ENCODE measurements at regions not wholly inside any gene's neighbourhood (a gene's known extent, or its start where the extent isn't known, plus 50 kb on each side); places are given as distances from the start of the nearest gene placed in this dataset.

- DNase-seq: no peak
Observed at GRCh38 chr9:90948156-90948555, 146.5 kb downstream of the SYK start.

GRCh38 chr9:90950600-90950999, 149.0 kb downstream of the SYK start:
- DNase-seq: no peak

- DNase-seq: no peak
Observed at GRCh38 chr9:90953200-90953599, 151.6 kb downstream of the SYK start.

DNA sequence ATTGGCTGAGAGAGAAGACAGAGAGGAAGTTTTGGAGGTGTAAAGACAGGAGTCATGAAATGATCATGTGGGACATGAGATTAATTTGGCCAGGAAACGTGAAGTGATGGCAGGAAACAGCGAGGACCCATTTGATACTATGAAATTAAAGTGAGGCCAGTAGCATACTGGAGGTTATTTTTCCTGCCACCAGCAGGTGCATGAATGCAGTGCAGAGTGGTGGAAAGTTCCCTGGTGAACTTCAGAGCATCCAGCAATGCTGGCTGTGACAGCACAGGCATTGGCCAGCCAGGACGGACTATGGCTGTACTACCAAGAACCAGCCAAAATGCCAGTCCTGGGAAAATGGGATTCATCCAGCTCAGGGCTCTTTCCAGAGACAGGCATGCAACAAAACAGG, 152.2 kb downstream of the SYK start:
- no peak for DNase-seq

- DNase-seq: no peak
Observed at GRCh38 chr9:90956026-90956810, 154.6 kb downstream of the SYK start.

- DNase-seq: no peak
Observed at GRCh38 chr9:90958328-90958727, 156.7 kb downstream of the SYK start.

GRCh38 chr9:90960941-90961340, 159.3 kb downstream of the SYK start:
- no peak for DNase-seq

- no peak for DNase-seq
Observed at GRCh38 chr9:90961375-90961774, 159.8 kb downstream of the SYK start.

DNA sequence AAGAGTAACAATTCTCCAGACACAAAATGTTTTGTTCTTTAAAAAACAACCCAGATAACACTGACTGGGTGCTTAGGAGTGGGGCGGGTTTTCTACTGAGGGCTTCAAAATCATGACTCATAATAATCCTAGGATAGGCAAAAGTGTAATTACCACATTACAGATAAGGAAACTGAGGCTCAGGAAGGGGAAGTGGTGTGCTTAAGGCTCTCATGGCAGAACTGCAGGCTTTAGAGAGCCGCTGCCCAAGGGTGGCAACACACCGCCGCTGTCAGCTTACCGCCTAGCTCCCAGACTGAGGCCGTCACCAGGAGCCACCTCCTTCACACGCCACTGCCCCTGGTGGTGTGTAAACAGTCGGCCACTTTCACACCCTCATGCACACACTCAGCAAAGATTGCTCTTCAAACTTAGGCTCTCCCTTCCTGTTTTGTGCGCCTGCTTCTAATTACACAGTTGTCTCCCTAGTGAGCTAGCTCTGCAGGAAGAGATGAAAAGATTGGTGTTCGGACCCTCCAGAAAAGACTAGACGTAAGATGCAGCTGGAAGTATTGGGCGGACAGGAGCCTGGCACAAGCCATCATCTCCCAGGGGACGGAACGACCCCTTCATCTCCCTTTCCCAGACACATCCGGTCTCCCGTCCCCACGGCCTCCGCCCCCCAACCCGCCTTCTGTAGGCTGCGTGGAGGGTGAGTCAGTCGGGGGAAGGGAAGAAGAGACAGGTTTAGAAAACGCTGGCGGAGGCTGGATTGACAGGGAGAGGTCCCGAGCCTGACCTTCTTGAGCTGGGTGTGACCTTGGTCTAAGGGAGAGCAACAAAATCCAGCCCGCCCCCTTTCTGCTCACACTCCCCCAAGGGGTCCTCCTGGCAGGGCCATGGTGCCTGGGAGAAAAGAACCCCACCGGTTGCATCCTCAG, 162.7 kb downstream of the SYK start:
- DNase-seq: no peak

GRCh38 chr9:90965226-90966030, 163.8 kb downstream of the SYK start:
- DNase-seq: no peak

DNA sequence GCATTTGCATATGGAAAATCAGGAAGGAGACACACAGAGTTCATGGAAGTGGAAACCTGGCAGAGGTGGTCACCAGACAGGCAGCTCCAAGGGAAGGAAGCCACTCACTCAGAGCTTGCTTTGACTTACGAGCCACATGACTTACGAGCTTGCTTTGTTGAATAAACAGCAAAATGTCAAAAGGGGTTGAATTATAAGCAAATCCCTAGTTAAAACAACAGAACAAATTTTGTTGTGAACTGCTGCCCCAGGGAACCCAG, 164.3 kb downstream of the SYK start:
- DNase-seq: no peak

DNA sequence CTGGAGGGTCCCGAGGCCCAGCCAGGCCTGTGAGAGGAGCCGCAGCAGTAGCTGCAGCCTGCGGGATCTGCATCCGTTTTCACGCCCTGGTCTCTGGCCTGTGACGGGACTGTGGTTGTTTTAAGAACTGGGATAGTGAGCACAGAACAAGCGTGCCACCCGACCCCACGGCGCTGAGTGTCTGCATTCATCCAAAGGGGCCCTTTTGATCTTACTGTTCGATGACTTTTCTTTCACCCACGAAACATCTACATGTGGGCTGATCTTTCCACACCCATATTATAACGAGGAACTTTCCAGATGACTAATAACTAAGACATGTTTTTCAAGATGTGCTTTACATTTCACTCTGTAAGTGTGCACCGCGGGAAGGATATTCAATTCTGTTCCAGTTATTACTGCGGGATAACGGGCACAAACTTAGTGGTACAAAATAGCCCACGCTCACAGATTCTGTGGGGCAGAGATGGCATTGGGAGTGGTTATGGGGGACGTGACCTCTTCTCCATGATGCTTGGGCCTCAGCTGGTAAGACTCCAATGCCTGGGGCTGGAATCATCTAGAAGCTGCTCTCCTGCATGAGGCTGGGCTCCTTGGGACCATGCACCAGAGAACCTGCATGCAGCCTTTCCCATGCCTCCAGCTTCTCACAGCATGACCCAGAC, 165.0 kb downstream of the SYK start:
- DNase-seq: no peak

- no peak for DNase-seq
Observed at GRCh38 chr9:90967145-90967538, 165.5 kb downstream of the SYK start.

DNA sequence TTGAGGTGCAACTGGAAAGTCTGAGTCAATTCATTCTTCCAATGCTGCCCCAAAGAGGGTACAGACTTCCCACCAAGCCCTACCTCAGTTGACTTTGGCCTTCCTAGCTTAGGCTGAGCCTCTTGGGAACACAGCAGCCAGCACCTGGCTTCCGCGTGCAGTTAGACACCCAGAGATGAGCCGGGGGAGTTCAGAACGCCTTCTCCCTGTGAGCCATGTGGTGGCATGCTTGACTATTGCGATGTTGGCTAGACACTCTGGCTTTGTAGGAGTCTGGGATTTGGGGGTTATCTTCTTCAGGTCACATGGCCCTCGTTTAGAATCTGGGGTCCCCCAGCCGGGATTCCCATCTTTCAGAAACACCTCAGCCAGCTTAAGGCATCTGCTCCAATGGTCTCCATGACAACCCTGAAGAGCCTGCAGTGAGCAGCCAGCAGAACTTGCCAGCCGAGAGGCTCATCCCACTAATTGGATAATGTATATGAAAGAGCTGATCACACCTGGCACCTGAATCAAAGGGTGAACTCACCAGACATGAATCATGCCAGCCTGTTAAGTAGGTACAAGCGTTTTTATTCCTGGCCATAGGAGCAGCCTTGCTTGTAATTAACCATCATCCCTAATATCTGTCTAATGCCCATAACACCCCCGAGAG, 167.5 kb downstream of the SYK start:
- no peak for DNase-seq

DNA sequence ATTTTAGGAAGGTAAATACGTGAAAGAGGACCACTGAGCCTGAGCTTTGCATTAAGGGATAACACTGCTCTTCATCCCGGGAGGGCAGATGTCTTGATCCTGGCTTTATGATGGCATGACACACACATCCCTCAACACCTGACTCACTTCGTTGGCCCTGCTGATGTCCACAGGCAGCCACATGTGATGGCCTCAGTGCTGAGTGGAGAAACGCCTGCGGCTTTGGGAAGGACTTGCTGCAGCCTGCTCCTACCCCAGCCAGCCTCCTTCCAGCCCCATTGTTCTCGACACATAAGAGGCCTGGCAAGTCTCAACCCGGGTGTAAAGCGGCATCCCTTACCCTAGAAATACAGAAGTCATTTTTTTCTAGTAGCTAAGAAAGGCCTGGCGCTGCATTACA, 169.0 kb downstream of the SYK start:
- DNase-seq: no peak

DNA sequence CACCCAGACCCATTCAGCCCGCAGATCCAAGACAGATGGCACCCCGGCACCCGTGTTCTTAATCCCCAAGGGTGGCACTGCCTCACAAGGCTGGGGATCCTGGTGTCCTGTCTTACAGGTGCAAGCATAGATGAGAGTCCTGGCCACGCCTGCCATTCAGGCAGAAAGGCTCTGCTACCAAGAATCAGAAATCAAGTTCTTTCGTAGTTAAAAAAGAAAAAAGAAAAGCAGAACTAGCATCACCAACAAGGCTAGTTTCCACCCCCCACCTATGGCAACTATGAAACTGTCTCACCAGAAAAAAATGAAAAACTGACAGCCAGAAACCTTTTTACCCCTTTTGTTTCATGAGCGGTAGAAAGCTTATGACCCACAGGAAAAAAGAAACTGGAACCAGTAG, 170.4 kb downstream of the SYK start:
- no peak for DNase-seq

DNA sequence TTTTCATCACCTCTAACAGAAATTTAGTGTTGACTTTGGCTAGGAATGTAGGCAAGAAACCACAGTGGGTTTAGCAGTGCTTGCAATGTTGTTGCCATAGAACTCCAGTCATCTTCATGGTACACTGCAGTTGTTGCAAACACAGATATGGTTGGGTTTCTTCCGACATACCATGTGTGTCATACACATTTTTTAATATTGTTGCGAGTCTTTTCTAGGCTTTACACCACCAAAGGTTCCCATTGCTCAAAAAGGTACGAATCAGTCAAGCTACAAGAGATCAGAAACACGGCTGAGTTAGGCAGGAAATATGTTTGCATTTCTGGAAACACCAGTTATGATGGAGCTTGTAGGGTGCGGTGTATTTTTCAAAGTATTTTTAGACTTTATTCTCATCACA, 172.4 kb downstream of the SYK start:
- no peak for DNase-seq

DNA sequence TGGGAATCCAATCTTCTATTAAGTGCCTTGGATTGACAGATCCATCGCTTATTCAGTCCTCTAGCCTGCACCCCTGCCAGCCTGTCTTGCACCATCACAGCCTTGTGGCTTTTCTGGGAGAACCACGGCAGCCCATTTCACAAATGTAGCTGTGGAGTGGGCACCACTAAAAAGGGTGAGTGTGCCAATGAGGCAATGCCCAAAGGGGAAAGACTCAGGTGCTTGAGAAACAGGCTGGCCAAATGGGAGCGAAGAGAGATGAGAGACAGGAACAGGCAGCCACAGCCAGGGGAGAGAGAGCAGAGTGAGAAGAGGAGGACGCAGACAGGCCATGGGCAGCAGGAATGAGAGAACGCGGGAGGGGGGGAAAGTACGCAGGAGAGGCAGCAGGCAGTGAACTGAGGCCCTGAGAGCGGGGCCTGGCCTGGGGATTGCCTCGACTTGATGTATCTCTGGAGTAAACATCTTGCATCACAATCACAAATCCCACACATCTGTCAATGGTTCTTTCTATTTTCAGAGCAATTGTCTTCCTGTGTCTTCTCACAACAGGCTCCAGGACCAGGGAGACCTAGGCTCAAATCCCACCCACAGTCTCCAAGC, 173.1 kb downstream of the SYK start:
- no peak for DNase-seq

DNA sequence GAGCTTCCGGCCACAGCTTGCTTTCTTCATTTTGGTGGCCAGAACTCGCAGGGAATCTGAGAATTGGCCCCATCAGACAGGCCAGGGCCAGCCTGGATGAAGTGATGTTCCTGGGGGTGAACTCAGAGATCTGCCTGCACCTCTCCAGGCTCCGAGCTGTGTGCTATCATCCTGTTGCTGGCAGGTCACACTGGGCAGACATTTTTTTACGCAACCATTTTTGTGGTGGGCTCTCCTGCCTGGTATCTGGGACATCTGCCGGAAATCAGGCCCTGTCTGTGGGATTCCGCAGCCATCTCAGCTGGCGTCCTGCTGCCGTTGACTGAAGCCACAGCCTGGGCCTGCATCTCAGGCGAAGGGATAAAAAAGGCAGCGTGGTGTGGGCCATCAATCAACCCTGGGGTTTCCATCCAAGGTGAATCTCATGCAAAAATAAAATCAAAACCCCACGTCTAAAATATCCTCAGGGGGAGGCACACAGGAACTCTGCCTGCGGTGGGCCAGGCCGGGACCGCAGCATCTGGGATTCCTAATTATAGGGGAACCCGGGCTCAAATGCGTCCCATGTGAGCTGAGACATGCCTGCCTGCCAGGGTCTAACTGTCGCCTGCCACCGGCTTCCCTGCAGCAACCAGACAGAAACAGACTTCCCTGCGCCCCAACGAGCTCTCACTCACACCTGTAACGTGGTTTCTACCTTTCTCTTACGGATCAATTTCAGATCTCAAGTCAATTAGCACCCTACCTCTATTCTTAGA, 174.3 kb downstream of the SYK start:
- DNase-seq: no peak

GRCh38 chr9:90979138-90979551, 177.5 kb downstream of the SYK start:
- DNase-seq: no peak

- no peak for DNase-seq
Observed at GRCh38 chr9:90979639-90980038, 178.0 kb downstream of the SYK start.
